HG03342 (cell line): ENCODE measurements at regions not wholly inside any gene's neighbourhood (a gene's known extent, or its start where the extent isn't known, plus 50 kb on each side); places are given as distances from the start of the nearest gene placed in this dataset.

ENCODE experiments used
- ATAC-seq: cut with Tn5 transposase; IDR thresholded peaks from one replicate; pipeline ENCODE4 v1.9.1; 2021; ENCODE audit warnings: mild to moderate bottlenecking, moderate library complexity; ENCODE audit not compliant: unreplicated experiment

DNA sequence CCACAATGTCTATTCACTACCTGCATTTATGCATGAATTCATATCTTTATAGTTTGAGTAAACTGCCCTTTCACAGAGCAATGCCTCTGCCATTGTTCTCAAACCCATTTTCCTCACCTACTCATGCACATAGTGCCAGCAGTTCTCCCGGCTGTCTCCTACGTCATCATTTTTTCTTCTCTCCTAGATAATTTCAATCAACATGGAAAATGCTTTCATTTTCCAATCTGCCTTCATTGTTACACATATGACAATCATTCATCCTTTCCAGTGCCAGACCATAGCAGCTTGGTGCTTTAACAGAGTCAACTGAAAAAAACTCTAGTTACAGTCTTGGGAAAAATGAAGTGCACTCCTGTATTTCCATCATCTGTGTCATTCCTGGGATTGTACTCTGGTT, 514.8 kb upstream of the CTNND2 start:
- ATAC-seq: no peak

DNA sequence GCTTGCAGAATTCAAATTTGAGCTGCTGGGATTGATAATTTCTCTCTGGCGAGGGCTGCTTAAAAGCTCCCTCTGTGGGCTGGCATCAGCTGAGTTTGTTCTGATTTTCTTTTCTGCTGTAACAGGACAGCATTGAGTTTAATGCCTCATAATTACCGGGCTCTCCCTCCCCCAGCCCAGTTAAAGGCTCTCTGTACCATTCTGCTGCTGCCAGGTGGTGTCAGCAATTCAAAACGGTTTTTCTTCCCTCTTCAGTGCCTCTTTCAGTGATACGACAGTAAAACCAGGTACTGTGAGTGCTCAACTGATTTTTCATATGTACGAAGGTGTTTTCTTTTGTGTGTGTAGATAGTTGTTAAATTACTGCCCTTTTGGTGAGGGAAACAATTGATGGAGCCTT, 509.3 kb upstream of the CTNND2 start:
- ATAC-seq: no peak

DNA sequence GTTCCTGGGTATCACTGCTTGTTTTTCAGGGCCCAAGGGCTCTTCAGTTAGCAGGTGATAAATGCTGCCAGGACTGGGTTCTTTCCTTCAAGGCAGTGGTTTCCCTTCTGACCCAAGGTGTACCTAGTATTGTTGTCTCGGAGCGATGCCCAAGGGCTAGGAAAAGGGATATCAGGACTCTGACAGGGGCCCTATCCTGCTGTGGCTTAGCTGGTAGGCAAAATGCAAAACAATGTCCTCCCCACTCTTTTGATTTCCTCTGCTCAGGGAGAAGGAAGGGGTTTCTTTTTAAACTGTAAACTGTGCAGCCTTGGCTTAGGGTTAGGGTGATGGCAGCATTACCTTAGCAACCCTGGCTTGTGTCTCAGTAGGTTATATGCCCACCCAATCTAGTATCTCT, 508.8 kb upstream of the CTNND2 start:
- no peak for ATAC-seq

DNA sequence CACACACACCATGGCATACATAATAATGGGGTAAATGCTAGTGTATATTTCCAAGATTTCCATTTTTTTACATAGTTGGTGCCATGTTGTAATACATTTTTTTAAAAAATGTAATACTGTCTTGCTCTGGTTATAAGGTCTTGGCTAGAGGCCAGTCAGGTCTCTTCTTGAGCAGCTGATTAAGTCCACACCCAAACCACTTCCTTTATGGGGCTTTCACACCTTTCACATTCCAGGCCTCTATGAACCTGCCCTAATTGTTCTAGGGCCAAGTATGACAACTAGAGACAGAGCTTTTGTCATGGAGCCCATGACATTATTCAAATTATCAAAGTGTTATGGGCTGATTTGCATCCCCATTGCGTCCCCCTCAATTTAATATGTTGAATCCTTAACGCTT, 495.6 kb upstream of the CTNND2 start:
- ATAC-seq: no peak

DNA sequence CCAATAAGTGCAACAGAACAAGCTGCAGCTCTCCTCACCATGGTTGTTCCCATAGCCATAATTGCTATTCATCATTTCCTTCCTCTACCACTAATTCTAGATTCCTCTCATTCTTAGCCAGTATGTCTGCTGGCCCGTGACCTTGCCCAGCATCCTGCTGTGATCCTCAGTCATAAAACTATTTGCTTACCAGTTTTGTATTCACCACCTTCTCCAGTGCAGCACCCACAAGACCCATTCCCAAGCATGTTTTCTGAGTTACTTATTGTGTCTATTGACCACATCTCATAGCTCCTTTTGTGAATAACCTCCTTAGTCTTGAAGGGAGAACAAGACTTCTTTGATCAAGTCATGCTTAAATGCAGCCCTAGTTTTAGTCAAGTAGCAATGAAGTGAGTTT, 488.0 kb upstream of the CTNND2 start:
- ATAC-seq: no peak

DNA sequence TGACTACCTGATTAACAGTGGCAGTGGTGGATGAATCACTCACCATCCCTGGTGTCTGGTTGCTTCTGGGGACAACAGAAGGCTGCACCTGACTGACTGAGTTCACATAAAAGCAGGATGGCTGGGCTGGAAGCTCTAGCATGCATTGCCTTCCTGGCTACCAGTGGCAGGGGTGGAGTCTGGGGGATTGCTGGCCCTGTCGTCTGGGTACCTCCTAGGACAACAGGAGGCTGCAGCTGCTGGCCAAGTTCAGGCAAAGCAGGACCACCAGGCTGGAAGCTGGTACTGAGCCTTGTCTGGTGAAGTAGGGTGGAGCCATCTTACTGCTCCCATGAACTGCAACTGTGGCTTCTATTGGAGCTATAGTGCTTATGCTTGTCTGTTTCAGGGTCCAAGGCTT, 480.8 kb upstream of the CTNND2 start:
- ATAC-seq: no peak

DNA sequence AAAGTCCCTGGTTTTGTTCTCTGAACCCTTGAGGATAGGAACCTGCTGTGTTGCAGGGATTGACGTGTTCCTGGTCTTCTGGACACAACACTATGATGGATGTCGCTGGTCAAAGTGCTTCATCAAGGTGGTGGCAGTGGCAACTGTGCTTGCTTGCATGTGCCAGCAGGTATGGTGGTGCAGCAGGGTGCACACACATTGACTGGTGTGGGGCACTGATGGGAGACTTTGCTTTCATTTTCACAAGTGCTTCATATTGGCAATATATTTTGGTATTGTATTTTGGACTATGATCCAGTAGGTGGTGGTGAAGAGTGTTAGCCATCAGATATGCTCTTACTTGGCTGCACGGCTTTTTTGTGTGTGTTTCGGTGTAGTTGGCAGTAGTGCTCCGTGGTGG, 479.8 kb upstream of the CTNND2 start:
- no peak for ATAC-seq

DNA sequence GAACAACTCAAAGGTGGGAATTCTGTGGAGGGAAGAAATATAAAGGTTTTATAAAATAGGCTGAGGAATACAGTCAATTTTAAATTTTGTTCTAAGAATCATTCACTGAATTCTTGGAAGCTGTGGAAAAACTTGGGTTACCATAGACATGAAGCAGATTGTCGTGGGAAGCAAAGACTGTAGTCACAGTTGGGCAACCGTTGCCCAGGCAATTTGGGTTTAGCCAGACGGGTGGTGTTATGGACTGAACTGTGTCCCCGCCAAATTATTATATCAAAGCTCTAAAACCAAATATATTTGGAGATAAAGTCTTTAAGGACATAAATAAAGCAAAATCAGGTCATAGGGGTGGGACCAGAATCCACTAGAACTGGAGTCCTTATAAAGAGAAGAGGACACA, 463.7 kb upstream of the CTNND2 start:
- ATAC-seq: no peak

DNA sequence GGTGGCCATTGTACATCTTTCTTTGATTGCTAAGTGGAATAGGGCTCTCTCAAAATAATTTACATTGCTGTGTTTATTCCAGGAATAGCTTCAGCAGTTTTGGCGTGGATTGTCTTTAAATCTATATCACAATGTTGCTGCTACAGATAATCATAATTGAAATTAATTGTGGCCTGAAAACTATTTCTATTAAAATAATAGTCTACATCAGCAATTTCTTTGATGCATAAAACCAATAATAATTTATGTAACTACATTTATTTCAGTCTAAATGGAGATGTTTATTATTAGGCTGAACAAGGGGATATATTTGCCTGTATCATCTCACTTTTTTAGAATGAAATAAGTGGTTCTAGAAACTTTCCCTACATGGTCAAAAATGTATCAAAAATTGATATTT, 456.0 kb upstream of the CTNND2 start:
- ATAC-seq: no peak

DNA sequence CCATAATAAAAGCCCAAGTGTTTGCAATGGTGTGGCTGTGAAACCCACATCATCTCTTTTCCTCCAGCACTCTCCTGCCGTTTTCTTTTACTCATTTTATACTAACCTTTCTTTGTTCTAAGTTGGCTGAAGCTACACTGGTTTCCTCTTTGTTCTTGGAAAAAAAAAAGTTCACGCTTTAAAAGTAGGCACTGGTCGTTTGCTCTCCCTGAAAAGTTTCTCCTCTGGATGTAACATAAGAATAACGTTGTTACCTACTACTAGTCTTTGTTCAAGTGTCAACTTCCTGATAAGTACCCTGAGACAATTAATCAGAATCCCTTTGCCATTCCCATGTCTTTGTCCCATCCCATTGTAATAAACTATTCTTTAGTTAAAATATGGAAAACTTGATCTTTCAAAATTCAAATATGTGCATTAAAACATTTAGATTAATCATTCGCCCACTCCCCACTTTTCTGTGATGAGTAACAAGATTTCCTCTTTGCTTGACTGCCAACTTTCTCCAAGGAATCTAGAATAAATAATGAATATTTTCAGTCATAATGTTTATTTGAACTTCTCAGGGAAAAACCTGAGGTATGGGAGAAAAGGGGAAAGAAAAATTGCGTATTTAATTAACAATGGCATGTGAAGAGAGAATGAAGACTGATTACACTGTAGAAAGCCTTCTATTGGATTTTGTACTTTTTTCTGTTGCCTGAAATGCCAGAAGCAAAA, 454.3 kb upstream of the CTNND2 start:
- ATAC-seq: no peak

DNA sequence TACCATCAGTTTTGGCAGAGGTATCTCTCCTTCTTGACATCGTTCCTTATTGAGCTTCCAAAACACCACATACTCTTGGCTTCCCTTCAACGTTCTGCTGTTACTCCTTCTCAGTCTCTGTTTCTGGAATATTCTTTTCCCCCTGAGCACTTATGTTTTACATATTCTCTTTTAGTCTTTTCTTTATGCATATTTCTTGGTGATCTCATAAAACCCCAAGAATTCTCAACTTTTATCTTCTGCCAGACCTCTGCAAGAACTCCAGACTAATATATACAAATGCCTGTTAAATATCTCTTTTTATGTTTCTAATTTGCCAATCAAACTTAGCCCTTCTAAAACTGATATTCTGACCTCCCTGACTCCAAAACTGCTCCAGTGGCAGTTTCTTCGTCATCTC, 453.4 kb upstream of the CTNND2 start:
- ATAC-seq: no peak

DNA sequence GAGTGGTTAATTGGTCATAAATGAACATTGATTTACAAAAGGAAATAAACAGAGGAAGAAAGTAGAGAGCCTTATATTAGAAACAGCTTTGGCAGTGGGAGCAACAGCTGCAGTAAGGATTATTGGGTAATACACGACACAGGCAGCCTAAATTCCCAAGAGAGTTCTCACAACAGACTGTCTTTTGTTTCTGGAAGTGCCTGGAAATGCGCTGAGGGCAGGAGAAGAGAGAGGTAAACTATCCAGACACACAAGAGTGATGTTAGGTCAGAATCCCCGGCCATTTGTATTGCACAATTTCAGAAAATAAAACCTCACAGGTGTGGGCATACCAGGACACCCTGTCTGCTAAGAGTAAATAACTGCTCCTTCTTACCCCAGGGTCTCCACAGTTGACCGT, 450.4 kb upstream of the CTNND2 start:
- ATAC-seq: no peak

DNA sequence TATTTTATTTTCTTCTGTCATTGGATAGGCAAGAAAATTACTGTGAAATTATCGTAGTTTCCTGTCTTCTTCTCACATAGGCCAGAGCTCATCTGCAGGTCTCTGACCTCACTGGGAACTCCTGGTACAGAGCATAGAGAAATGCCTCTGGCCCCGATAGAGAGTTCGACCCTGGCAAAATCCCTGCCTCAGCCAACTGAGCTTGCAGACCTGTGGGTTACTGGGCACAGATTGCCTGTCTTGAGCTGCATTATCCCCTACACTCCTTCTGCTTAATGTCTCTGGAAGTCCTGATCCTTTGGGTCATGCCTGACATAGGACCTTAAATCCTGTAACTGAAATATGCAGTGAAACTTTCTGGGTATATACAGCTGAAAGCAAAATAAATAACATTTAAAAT, 439.3 kb upstream of the CTNND2 start:
- no peak for ATAC-seq

DNA sequence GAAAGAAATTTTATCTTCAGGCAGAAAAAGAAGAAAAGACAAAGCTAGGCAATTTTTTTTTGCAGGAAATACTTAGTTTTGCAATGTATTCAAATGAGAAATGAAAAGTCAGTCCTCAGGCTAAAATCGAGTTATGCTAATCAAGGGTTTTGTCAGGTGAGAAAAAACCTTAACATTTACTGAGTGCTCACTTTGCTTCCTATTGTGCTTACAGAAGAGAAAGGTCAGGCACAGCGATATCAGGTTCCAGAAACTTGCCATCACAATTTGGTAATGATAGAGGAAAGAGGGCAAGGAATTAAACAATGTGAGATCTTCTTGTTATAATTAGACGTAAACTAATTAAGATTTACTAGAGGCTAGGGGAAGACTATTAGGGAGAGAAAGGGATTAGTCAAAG, 431.7 kb upstream of the CTNND2 start:
- ATAC-seq: no peak

DNA sequence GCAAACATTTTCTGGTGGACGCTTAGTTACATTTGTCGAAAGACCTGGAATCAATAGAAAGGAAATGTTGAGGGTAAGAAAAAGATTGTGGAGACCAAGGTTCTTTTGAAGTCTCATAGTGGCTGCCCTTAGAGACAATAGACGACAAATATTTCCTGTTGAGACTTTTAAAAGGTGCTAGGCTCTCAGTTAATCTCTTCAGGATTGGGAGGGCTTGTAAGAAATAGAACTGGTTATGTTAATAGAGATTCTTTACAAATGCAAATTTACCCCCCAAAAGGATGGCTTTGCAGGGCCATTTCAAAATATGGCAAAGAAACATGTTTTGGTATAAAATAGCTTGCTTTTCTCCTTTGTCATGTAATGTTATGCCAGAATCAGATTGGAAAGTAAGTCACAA, 428.2 kb upstream of the CTNND2 start:
- ATAC-seq: no peak

DNA sequence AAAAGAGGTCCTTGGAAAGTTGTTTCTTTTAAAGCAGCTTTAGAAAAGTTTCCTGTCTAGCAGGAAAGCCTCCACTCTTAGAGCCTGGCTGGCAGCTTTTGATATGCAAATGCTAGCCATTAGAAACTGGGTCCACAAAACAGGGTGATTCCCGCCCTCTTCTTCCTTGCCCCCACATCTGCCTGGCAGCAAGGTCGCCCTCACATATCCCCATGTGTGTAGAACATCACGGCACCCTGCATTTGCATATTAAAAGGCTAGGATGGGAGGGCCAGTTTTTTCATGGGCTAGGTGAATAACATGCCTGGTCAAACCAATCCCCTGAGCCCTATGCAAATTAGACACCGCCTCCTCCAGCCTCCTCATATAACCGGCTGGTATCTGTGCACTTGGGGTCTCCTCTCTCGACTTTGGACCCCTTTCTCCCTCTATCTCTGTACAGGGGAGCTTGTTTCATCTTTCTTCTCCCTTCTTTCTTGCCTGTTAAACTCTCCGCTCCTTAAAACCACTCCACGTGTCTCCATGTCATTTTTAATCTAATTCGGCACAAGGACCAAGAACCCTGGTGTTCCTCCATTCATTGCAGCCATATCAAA, 426.8 kb upstream of the CTNND2 start:
- ATAC-seq: no peak

DNA sequence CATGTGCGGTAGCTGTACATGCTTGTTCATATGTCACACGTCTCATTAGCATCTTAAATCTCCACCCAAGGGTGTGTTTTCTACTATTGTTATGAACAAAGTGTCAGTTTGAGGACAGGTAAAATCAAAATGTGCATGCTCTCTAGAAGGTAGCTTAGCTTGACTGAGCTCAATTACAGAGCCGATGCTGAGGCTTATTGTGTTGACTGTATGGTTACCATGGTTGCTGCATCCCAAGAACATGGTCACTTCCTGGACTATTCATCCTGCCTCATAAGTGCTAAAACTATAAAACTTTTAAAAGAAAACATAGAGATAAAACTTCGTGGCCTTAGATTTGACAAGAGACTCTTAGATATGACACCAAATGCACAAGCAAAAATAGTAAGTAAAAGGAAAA, 426.1 kb upstream of the CTNND2 start:
- ATAC-seq: no peak

DNA sequence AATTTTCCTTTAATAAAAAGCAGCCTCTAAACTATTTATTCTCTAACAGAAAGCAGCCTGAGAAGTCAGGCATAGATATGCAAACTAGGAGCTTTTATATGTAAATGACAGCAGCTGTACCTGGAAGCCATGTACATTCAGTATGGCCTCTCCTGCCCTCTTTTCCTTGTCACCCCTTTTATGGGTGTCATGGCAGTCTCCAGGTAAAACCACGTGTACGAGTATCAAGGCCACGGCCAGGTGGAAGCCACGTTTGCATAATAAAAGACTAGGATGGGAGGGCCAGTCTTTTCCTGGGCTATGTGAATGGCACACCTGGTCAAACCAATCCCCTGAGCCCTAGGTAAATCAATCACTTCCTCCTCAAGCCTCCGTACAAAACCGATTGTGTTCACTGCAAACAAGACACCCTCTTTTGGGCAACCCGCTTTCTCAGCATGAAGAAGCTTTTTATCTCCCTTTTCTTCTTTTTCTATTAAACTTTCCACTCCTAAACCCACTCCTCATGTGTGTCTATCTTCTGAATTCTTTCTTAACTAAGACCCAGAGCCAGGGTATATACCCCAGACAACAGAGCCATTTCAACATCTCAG, 419.5 kb upstream of the CTNND2 start:
- no peak for ATAC-seq

DNA sequence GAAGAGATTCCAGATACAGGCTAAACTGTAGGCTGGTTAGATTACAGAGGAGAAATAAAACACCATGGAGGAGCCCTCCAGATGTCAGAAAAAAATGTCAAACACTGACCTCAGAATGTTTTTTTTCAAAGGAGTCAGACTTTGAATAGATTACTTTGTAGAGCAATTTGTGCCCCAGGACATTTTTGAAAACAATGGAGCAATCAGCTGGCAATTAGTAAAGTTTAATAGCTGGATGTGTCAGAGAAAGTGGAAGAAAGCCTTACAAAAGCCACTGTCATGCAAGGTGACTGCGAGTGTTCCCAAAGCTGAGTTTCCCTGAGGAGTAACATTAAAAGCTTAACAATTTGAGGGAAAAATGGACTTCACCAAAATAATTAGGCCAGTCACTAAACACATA, 417.8 kb upstream of the CTNND2 start:
- no peak for ATAC-seq

DNA sequence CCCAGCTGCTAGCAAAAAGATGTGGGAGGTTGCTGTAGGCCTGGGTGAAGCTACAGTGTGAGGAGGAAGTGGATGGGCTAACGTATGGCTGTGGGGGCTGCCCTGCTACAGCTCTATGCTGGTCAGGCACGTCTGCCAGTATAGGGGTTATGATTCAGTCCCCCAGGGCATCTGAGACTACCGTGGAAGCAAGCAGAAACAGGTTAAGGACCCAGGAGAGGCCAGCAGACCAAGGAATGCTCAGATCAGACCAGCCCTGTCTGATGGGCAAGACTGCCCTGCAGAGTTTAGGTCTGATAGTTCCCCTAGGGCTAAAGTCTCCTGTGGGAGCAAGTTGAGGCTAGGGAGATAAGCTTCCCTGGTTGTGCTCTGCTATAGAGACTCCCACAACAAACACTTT, 416.1 kb upstream of the CTNND2 start:
- no peak for ATAC-seq

DNA sequence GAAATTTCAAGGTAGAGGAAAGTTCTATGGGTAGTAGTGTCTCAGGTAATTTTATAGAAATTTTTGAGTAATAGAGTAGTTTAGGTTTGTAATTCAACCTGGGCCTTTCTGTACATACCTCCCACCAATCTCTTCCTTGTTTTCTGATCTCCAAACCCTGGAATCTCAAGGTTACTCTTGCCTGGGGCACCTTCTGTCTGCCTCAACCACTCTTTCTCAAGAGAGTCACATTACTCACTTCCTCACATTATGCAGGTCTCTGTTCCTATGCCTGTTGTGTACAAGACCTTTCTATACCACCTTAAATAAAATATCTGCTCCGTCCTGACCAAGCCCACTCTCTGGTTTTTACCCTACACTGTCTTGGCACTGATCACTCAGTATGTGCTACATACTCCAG, 412.6 kb upstream of the CTNND2 start:
- ATAC-seq: no peak

DNA sequence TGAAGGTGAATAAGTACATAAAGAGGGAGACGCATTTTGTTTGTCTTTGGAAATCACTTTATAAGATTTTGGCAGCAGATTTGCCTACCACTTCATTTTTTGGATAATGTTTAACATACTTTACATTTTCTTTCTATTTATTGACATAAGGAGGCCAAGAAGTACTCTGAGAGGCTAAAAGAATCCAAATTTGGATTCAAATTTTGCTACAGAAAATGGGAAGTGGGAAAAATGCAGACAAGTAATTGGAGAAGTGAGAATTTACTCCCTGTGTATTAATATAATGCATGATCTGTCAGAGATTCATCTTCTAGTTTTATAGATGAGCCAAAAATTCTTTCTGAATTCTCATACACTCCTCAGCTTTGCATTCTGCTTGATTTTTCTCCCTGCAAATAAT, 411.2 kb upstream of the CTNND2 start:
- no peak for ATAC-seq

DNA sequence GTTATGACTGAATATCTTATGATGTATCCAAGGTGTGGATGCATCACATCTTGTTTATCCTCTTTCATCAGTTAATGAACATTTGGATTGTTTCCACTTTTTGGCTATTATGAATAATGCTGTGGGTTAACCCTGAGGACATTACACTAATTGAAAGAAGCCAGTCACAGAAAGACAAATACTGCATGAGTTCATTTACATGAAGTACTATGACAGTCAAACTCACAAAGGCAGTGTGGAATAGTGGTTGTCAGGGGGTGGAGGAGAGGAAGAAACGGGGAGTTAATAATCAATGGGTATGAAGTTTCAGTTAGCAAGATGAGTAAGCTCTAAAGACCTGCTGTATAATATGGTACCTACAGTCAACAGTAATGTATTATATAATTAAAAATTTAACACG, 409.4 kb upstream of the CTNND2 start:
- ATAC-seq: no peak
